HPDE6-E6E7 (cell line): ENCODE measurements at regions not wholly inside any gene's neighbourhood (a gene's known extent, or its start where the extent isn't known, plus 50 kb on each side); places are given as distances from the start of the nearest gene placed in this dataset.

Source experiments
- DNase-seq: peaks from one replicate; pipeline ENCODE4 v3.0.0; 2011; ENCODE audit warnings: missing footprints; ENCODE audit errors: extremely low spot score

DNA sequence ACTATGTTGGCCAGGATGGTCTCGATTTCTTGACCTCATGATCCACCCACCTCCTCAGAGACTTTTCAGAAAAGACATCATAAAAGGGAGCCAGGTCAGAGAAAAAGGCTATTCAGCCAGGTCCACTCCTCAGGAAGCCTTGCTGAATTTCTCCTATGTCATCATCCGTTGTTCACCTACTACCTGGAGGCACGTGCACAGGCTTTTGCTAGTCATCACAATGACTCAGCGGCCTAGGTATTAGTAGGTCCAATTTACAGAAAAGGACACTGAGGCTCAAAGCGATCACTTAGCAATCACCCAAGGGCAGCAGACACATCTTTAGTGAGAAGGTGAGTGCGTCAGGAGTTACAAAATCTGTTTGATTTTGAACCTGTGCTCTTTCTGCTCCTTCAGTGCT is 72.3 kb upstream of the RAD23B start:
- no peak for DNase-seq

GRCh38 chr9:107211284-107211923 is 71.7 kb upstream of the RAD23B start:
- DNase-seq: no peak

DNA sequence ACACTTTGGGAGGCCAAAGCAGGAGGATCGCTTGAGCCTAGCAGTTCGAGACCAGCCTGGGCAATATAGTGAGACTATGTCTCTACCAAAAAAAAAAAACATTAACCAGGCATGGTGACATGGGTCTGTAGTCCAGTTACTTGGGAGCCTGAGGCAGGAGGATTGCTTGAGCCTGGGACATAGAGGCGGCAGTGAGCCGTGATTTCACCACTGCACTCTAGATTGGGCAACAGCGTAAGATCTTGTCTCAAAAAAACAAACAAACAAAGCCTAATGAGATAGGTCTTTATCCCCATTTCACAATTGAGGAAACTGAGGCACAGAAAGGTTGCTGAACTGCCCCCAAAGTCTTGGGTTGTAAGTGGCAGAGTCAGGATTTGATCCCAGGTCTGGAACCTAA is 70.5 kb upstream of the RAD23B start:
- DNase-seq: no peak

DNA sequence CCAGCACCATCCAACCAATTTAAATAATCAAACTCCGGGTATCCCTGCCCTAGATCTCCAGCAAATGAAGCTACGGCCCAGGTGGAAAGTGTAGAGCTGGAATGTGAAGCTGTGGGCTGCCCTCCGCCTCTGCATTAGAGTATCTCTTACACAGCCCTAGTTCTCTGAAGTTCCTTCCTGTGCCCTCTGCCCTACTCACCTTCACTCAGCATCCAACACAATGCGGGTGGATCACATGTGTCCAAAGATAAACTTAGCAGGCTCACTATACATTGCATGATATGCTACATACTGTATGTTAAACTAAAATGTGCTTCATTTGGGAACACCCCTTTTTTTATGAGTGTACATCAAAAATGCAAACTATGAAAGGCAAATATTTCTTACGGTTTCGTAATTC is 70.0 kb upstream of the RAD23B start:
- DNase-seq: no peak

GRCh38 chr9:107213561-107214028 is 69.5 kb upstream of the RAD23B start:
- peak; percentile 95 for DNase-seq

DNA sequence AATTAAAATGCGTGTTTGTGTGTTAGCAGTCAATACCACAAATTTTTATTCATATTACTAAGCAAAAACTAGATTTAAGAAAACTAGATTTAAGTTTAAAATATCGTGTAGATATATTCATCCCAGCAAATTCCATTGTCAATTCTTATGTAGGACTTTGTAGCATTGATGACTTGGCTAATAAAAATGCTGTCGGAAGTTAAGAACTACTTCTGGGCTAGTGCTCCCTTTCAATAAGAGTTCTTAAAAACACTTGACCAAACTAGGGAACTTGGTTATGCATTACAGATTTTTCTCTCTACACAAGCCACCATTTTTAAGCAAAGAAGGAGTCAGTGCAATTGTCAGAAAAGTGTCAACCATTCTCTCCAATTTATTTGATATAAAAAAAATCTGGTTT is 68.7 kb upstream of the RAD23B start:
- DNase-seq: no peak

GRCh38 chr9:107214915-107215314 is 68.2 kb upstream of the RAD23B start:
- no peak for DNase-seq

GRCh38 chr9:107215381-107215780 is 67.7 kb upstream of the RAD23B start:
- DNase-seq: no peak

GRCh38 chr9:107216329-107216728 is 66.8 kb upstream of the RAD23B start:
- DNase-seq: no peak

DNA sequence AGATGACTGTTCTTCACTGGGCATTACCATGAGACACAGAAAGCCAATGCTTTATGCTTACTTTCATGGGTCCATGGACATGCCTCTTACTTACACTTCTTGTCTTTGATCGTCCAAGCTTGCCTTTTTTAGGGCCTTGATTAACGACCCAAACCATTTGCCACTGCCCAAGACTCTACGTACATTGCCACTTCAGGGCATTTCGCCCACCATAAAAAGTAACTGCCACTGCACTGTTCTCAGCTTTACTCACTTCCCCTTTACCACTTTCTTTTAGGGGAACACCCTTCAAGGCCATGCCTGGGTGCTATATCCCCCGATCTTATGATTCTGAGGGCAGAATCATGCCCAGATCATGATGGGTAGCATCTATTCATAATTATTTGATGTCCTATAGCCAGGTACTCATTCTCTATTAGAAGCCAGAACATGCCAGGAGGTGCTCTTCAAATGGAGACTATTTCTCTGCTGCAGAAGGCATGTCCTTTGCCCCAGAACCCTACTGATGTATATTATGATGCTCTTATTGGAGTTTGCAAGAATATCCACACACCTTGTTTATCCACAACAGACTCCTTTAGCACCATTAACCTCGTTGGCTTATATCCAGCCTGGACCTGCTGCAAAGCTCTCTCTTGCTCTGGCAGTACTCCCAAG is 64.1 kb upstream of the RAD23B start:
- no peak for DNase-seq

DNA sequence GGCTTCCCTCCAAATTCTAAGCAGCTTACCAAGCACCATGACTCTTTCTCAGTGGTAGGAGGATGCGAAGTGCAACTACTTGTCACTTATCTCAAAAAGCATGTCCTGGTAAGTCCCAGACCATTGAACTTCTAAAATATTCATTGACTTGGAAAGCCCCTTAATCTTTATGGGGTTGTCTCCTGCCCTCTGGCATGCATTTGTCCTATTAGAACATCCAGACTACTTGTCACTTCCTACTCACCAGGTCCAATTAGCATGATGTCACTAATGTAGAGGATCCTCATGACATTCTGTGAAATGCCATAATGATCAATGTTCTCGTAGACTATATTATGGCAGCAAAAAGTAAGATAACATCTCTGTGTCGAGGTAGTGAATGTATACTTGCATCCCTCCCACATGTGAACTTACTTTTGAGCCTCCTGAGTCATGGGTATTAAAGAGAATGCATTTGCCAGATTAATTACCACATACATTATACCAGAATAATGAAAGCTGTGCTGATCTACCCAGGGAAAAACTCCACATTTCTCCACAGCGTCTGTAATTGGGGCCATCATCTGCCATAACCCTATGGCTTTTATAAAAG is 63.5 kb upstream of the RAD23B start:
- DNase-seq: no peak

DNA sequence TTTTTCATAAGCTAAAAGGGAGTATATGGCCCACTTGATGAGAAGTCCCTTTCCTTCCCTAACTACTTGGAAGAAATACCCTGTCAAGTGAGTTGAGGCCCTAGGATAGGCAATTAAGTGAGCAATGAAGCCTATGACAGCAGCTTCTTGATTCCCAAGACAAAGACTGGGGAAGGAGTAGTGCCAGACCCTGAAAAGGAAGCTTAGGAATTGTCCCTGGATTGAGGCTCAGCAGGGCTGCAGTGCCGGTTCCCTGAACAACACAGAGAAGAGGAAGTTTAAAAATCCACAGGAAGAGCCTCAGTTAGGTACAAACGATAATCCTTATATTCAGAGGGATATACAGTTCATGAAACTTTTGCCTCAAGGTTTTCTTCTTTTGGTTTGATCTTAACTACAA is 61.8 kb upstream of the RAD23B start:
- DNase-seq: no peak

GRCh38 chr9:107222020-107222522 is 61.0 kb upstream of the RAD23B start:
- no peak for DNase-seq

DNA sequence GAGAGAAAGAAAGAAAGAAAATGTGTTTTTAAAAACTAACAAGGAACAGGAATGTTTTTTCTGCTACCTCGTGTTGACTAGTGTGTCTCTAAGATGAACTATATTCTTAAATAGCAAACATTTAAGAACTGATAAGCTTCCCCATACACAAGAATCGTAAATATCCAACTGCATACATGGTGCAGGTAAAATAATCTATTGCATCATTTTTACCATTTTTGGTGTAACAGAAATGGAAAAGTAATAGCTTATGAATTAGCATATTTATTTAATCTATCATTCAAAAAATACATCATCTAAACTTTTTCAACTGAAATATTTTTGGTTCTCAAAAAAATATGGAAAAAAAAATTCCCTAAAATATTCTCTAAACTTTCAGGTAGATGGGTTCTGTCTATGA is 59.7 kb upstream of the RAD23B start:
- DNase-seq: no peak

- no peak for DNase-seq
These were observed 58.8 kb upstream of the RAD23B start for GRCh38 chr9:107224252-107224651.

DNA sequence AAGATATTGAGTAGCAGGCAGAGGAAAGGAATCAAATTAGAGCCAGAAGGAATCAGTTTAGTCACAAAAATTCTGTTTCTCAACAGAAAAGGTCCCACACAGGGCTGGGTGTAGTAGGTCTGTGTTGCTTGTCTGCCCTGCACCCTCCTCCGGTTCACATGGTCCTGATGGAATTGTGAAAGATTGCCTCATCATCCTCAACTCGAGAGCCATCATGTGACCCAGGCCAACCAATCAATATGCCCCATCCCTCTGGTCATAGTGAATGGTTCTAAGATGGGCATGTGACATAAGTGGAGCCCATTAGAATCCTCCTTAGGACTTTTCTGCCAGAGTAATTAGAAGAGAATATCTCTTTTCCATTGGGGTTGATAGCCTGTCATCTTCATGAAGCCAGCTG is 56.7 kb upstream of the RAD23B start:
- no peak for DNase-seq

DNA sequence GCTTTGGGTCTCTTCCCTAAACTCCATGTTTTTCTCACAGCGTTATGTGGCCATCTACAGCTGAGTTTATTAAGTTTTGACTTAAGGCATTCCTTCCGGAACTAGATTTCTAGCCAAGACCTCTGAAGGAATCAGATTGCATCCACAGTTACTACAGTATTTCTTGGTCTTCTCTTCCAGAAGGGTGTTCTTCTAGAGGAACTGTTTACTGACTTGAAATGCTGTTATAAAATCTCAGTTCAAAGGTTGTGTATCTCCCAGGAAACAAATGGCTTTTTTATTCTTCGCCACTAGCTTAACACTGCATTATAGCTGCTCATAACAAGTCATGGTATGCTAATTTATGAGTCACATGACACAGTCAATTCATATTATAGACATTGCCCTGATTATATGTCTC is 55.3 kb upstream of the RAD23B start:
- DNase-seq: no peak

DNA sequence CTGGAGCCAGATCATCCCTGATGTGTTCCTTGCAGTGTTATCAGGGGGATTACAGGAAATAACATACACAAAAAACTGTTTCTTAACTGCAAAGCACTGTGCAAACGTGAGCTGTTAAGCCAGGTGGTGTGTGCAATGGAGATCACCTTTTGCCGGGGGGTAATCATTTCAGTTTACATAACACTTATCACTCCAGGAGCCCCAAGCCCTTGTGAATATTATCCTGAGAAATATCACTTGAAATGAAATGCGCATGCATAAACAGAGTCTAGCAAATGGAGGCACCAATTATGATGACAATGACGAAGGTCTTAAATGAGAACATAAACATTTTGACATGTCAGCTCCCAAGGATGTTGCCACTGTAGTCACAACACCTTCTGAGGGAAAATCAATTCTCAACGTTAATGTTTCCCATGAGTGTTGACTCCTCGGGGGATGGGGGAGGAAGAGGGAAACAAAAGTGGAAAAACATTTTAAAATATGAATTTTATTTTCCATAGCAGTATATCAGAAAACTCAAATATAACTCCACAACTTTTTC is 54.5 kb upstream of the RAD23B start:
- DNase-seq: no peak

DNA sequence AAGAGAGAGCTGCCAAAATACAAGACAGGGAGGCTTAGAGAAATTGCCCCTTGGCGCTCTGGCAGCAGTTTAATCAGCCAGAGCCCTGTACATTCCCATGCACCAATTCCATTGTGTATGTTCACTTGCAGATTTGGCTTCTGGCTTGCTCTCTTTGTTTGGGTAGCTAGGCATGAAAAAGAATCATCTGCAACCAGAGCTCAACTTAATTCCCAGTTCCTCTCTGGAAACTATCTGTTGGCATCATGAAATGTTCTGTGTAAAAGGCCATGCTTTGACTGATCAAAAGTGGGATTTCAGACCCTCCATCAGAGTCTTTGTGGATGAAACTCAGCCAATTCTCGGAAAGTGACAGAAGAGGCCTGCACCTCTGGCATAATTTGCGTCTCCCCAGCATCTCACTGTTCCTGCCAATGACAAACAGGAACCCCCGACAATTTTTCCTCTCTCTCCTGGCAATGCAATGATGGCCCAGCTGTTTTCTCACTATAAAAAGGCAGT is 53.8 kb upstream of the RAD23B start:
- DNase-seq: no peak
